ENCODE measurements at regions not wholly inside any gene's neighbourhood (a gene's known extent, or its start where the extent isn't known, plus 50 kb on each side); places are given as distances from the start of the nearest gene placed in this dataset.

DNA sequence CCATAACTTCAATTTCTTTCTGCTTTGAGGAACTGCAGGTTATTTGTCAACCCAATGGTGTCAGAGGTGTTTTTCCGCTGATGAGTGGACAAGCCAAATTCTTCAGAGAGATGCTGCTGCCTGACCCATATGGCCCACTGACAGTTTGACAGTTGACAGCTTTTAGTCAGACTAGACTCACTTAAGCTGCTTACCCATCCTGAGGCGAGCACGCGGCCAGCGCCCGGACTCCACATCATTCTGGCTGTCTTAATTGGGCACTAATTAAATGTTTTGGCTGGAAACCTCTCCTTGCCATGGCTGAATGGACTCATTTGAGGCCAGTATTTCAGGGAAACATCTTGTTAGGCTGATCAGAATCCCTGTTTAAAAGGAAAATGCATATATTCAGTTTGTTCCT lies 316.1 kb upstream of the FANCL start:
- TF ChIP-seq, protein P1, sequence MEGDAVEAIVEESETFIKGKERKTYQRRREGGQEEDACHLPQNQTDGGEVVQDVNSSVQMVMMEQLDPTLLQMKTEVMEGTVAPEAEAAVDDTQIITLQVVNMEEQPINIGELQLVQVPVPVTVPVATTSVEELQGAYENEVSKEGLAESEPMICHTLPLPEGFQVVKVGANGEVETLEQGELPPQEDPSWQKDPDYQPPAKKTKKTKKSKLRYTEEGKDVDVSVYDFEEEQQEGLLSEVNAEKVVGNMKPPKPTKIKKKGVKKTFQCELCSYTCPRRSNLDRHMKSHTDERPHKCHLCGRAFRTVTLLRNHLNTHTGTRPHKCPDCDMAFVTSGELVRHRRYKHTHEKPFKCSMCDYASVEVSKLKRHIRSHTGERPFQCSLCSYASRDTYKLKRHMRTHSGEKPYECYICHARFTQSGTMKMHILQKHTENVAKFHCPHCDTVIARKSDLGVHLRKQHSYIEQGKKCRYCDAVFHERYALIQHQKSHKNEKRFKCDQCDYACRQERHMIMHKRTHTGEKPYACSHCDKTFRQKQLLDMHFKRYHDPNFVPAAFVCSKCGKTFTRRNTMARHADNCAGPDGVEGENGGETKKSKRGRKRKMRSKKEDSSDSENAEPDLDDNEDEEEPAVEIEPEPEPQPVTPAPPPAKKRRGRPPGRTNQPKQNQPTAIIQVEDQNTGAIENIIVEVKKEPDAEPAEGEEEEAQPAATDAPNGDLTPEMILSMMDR (IDR thresholded peaks at IDR 0.05) = no peak
- H3K4me3 ChIP-seq = no peak overlapping the region

DNA sequence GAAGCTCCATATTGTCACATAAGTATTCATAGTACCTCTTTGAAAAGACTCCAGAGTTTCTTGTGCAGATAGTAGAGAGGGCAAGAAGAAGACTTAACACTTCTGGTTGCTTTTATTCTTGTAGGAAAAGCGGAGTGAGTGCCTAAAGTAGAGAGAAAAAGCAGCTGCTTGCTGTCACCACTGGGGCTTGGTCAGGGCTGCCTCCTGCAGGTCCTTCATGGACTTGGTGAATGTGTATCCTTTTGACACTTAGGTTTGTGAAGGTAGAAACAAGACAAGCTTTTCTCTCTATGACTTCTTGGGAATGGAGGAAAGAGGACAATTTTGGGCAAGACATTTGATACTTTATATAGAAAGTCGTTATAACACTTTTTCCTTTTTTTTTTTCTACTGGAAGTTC lies 312.8 kb upstream of the FANCL start:
- H3K4me1 ChIP-seq (ENCODE audit: control insufficient read depth in 1 of 2, low read depth in 2 of 2) = no peaks in the 10 kb centered on the region
- no peaks in the 10 kb centered on the region for H3K36me3 ChIP-seq
- TF ChIP-seq, protein P1 (IDR thresholded peaks at IDR 0.05) = no peak
- no peak overlapping the region for H3K4me3 ChIP-seq
- no peaks in the 10 kb centered on the region for H3K27me3 ChIP-seq (replicated peaks; ENCODE audit: insufficient read depth)
- no peak overlapping the region for H3K27ac ChIP-seq
- ATAC-seq (ENCODE audit: insufficient number of reproducible peaks, low FRiP score, low read depth) (no peak), DNase-seq (ENCODE audit: low spot score) (no peak)
- H3K9me3 ChIP-seq = no peaks in the 10 kb centered on the region

More for the DNA sequence above, 316.1 kb upstream of the FANCL start:
- H3K27ac ChIP-seq = no peak overlapping the region
- DNase-seq (ENCODE audit: low spot score) (no peak), ATAC-seq (ENCODE audit: insufficient number of reproducible peaks, low FRiP score, low read depth) (no peak)
- H3K36me3 ChIP-seq = no peaks in the 10 kb centered on the region
- H3K27me3 ChIP-seq (replicated peaks; ENCODE audit: insufficient read depth) = no peaks in the 10 kb centered on the region
- H3K4me1 ChIP-seq (ENCODE audit: control insufficient read depth in 1 of 2, low read depth in 2 of 2) = no peaks in the 10 kb centered on the region
- no peaks in the 10 kb centered on the region for H3K9me3 ChIP-seq

DNA sequence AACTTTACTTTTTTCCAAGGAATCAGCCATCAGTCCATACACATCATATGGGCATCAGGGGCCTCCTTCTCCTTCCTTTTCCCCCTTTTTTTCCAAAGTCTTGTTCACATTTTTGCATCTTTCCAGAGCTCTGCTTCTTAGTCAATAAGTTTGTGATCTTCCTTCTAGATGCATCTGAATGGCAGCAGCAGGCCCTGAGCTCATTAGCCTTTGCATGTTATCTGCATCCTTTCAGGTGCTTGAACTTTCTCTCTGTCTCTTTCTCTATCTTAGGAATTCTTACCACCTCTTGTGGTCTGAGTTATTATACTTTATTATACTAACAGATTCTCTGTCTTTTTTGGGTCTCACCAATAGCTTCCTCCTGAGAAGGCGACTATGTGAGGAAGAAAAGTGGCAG lies 312.4 kb upstream of the FANCL start:
- Histone ChIP-seq H3K36me3 (no peaks in the 10 kb centered on the region), H3K4me1 (ENCODE audit: control insufficient read depth in 1 of 2, low read depth in 2 of 2) (no peaks in the 10 kb centered on the region), H3K27me3 (replicated peaks; ENCODE audit: insufficient read depth) (no peaks in the 10 kb centered on the region), H3K9me3 (no peaks in the 10 kb centered on the region), H3K27ac (no peak overlapping the region), H3K4me3 (no peak overlapping the region)
- ATAC-seq (ENCODE audit: insufficient number of reproducible peaks, low FRiP score, low read depth) (no peak), DNase-seq (ENCODE audit: low spot score) (no peak)
- TF ChIP-seq, protein P1 (IDR thresholded peaks at IDR 0.05) = no peak

DNA sequence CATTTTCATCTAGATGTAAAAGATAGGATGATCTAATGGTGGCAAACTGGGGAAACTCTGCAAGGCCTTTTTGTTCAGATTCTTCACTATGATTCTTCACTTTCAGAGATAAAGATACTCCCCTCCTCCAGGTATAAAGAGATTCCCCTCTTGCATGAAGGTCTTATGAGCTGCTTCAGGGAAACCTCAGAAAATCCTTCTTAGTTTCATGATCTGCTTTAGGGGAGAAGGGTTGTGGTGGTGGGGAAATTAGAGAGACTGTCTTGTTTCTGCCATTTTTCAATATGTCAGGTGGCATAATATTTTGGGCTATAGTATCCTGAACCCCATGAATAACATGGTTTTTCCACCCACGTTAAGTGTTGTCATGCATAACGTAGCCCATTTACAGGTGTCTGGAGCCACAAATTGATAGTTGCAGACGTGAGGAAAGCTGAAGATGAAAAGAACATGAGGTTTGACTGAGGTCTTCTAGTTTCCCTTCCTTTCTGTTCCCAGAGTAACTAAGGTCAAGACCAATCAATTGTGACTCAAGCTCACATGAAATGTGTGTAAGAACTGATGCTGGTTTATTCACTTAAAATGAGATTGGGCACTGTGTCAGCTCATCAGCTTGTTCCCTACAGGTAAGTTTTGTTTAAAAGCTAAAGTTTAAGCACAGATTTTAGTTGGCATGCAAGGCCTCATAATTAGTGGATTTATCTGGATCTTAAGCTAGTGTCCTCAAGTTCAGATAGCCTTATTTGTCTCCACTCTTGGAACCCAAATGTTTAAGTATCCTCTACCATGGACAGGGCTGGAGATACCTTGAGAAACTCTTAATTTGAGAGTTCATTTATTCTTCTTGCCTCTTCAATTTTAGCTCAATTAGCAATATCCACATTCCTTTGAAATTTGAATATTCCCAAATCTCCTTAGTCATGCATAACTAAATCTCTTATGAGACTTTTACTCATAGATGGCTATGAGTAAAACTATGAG lies 304.5 kb upstream of the FANCL start:
- Histone ChIP-seq H3K4me3 (no peak overlapping the region), H3K36me3 (no peaks in the 10 kb centered on the region), H3K27me3 (replicated peaks; ENCODE audit: insufficient read depth) (no peaks in the 10 kb centered on the region), H3K27ac (no peak overlapping the region), H3K4me1 (ENCODE audit: control insufficient read depth in 1 of 2, low read depth in 2 of 2) (no peaks in the 10 kb centered on the region), H3K9me3 (no peaks in the 10 kb centered on the region)
- DNase-seq (ENCODE audit: low spot score) (no peak), ATAC-seq (ENCODE audit: insufficient number of reproducible peaks, low FRiP score, low read depth) (no peak)
- TF ChIP-seq, protein P1 (IDR thresholded peaks at IDR 0.05) = no peak

DNA sequence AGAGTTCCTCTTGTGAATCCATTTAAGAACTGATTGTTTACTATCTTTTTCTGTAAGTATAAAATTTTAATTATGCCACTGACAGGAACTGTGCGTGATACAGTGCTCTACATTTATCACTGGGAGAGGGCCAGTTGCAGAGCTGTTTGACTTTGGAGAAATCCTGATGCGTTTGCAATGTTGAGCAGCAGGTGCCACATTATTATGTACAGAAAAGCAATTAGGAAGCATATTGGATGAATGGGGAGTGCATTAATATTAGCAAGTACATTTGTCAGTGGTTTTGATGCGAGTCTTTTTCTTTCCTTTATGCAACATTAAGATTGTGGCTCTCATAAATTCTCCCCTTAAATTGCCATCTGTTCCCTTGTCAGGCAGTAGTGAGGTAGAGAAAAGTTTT lies 302.3 kb upstream of the FANCL start:
- H3K4me3 ChIP-seq = no peak overlapping the region
- H3K4me1 ChIP-seq (ENCODE audit: control insufficient read depth in 1 of 2, low read depth in 2 of 2) = no peaks in the 10 kb centered on the region
- no peaks in the 10 kb centered on the region for H3K9me3 ChIP-seq
- no peak for DNase-seq (ENCODE audit: low spot score)
- no peaks in the 10 kb centered on the region for H3K27me3 ChIP-seq (replicated peaks; ENCODE audit: insufficient read depth)
- ATAC-seq (ENCODE audit: insufficient number of reproducible peaks, low FRiP score, low read depth) = no peak
- TF ChIP-seq, protein P1 (IDR thresholded peaks at IDR 0.05) = no peak
- H3K36me3 ChIP-seq = no peaks in the 10 kb centered on the region
- no peak overlapping the region for H3K27ac ChIP-seq
